GM21825 (cell line): ENCODE measurements at regions not wholly inside any gene's neighbourhood (a gene's known extent, or its start where the extent isn't known, plus 50 kb on each side); places are given as distances from the start of the nearest gene placed in this dataset.

Experiments used
- ATAC-seq: cut with Tn5 transposase; IDR thresholded peaks from one replicate; pipeline ENCODE4 v1.9.1; 2021; ENCODE audit warnings: mild to moderate bottlenecking, moderate library complexity; ENCODE audit not compliant: unreplicated experiment

GRCh38 chr12:115473257-115473956, 789.4 kb upstream of the TBX3 start:
- no peak for ATAC-seq

GRCh38 chr12:115472852-115473251, 788.9 kb upstream of the TBX3 start:
- ATAC-seq, result no peak

DNA sequence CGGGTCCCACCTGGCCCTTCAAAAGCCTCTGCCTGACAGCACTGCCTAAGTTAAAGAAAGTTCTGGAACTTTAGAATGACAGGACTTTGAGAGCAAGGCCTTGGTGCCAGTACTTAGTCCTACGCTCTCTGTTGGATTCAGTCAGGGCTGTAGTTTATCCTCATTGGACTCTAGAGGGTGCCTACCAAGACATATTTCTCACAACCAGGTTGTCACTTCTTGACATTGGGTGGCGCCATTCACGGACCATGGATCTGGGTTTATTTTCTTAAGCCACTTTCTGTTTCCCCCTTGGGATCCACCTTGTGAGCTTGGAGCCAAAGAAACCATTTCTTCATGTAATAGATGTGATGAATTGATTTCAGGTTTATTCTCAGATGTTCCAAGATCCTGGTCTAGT, 787.0 kb upstream of the TBX3 start:
- ATAC-seq, result no peak

DNA sequence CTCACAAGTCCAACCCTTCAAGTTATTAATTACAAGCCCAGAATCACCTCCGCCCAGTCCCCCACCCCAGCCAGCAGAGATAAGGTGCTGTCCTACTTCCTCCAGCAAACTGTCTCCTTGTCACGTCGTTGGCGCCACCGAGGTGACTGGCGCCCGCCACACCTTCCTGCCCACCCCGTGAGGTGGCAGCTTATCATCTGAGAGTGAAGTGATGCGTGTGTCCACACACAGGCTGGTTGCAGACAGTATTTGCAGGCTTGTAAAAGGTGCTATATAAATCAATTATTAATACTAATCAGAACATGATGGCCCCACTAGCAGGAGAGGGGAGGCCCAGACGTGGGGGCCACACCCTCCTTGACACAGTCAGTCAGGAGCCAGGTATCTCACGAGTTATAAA, 786.6 kb upstream of the TBX3 start:
- no peak for ATAC-seq

- ATAC-seq, result no peak
Measured at GRCh38 chr12:115468087-115468510, 784.1 kb upstream of the TBX3 start.

DNA sequence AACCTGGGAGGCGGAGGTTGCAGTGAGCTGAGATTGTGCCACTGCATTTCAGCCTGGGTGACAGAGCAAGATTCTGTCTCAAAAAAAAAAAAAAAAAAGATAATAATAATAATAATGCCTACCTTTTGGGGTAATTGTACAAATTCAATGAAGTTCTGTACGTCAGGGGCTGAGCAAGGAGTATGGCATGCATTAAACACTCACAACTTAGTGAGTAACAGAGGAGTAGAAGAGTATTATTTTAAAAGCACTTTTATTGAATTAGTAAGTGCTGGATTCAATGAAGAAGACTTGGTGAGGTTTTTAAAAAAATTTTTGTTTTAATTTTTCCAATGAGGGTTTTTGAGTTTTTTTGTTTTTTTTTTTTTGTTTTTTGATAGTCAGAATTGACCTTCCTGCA, 783.6 kb upstream of the TBX3 start:
- no peak for ATAC-seq

DNA sequence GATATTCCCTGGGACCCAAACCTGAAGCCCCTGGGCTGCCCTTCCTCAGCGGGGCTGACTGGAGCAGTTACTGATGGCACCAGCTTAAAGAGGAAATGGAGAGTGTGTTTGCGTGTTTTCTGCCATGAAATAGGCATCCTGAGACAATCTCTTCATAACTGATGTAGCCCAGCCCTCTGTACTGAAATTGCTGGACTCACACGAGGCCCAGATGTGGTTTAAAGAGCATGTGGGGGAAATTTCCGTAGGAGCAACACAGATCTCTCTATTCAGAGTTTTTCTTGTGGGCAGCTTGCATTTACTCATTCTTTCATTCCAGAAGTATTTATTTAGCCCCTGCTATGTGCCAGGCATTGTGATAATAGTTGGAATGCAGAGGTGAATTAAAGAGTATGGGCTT, 782.1 kb upstream of the TBX3 start:
- no peak for ATAC-seq

GRCh38 chr12:115464661-115465060, 780.7 kb upstream of the TBX3 start:
- ATAC-seq, result no peak

- no peak for ATAC-seq
Measured at GRCh38 chr12:115464111-115464581, 780.2 kb upstream of the TBX3 start.

DNA sequence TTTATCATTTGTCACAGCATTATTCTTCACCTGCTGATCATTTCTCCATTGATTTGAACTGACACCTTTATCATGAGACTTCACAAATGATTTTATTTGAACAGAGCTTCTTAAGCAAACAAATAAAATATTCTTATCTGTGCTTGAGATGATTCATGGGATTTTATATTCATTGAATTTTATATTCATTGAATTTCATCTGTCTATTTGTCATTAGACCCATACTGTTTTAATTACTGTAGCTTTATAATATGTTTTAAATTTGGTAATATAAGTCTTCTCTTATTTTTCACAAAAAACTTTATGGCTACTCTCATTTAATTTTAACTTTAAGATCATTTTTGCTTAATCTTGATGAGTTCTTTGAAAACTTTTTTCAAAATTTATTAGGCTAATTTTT, 777.4 kb upstream of the TBX3 start:
- no peak for ATAC-seq

DNA sequence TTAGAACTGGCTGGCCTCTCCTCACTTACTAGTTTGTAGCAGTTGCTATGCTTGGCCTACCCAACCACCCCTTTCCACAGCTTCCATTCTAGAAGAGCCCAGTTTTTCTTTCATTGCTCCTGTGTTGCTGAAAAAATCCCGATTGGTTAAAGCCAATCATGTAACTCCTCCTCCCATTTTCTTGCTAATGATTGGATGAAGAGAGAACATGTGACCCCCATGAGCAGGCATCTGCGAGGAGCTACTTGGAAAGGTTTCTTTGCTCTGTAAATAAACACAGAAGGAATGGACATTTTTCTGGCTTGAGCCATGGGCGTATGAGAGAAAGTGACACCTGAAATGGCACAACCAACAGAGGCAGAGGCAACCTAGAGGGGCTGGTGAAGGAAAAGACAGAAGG, 773.8 kb upstream of the TBX3 start:
- no peak for ATAC-seq

DNA sequence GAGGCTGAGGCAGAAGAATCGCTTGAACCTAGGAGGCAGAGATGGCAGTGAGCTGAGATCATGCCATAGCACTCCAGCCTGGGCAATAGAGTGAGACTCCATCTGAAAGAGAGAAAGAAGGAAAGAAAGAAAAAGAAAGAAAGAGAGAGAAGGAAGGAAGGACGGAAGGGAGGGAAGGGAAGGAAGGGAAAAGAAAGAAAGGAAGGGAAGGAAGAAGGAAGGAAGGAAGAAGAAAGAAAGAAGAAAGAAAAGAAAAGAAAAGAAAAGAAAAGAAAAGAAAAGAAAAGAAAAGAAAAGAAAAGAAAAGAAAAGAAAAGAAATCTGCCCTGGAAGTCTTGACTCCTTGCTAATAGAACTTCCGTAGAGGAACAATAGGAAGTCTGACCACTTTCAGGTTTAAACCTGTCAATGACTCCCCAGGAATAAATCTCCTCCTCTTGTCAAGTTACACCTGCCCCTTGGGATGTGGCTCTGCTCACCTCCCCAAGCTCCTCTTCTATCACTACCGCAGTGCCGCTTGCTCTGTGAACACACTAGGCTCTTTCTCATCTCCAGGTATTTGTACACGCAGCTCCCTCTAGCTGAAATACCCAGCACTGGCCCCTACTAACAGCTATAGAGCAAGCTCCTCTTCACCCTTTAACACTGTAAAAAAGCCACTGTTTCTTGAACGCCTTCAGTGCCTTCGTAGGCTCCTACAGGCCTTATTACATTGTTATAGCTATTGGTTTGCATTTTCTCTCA, 773.1 kb upstream of the TBX3 start:
- no peak for ATAC-seq

- ATAC-seq, result no peak
Measured at GRCh38 chr12:115455268-115455681, 771.3 kb upstream of the TBX3 start.

- no peak for ATAC-seq
Measured at GRCh38 chr12:115452751-115453281, 768.8 kb upstream of the TBX3 start.

- no peak for ATAC-seq
Measured at GRCh38 chr12:115451780-115452736, 768.1 kb upstream of the TBX3 start.

- no peak for ATAC-seq
Measured at GRCh38 chr12:115451151-115451779, 767.3 kb upstream of the TBX3 start.

DNA sequence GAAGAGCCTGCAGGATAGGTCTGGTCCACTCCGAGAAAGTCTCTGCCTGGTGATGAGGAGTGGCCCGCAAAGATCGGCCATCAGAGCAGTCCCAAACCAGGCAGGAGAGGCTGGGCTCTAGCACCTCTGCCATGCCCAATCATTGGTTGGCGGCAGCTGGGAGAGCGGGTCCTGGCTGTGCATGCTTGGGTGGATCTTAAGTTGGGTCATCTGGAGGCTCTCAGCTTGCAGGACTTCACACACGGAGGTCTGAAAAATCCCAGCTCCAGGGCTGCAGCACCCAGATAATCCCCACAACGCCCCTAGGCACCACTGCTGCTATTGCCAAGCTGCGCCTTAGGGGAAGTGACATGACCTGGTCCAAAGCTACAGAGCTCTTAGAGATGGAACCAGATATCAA, 766.7 kb upstream of the TBX3 start:
- ATAC-seq, result no peak

- ATAC-seq, result no peak
Measured at GRCh38 chr12:115450017-115450416, 766.0 kb upstream of the TBX3 start.

- ATAC-seq, result no peak
Measured at GRCh38 chr12:115449526-115449925, 765.6 kb upstream of the TBX3 start.

DNA sequence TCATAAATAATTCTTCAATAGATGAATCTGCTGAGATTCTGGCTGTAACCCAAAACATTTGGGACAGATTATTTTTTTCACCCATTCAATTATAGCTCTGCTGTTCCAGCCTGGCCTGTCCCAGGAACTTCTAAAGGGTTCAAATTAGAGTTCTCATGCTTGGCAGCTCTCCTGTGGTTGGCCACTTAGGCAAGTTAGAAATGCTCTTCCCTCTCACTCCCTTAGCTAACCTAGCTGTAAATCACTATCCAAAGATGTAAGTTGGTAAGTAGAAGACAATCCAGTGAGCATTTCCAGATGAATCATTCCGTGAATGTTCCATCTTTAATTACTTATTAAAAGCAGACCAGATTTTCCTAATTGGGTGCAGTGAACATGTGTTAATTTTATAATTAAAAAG, 760.4 kb upstream of the TBX3 start:
- ATAC-seq, result no peak
